ENCODE measurements at regions not wholly inside any gene's neighbourhood (a gene's known extent, or its start where the extent isn't known, plus 50 kb on each side); places are given as distances from the start of the nearest gene placed in this dataset.

GRCh38 chr22:48738204-48738980 is 1089.3 kb downstream of the BRD1 start:
- Histone ChIP-seq H3K4me1 (ENCODE audit: insufficient read depth, low read length) (peaks cover 11% of the 10 kb centered on the region), H3K36me3 (replicated peaks in 1 of 2; ENCODE audit: control insufficient read depth in 1 of 2, insufficient read depth in 2 of 2, low read length in 2 of 2) (peaks cover 4 to 36% of the 10 kb centered on the region in 2 experiments; a peak in 4 of 5 replicates), H3K79me2 (ENCODE audit: insufficient read depth, low read length) (peaks cover 3% of the 10 kb centered on the region), H4K20me1 (ENCODE audit: insufficient read depth, low read length) (peaks cover 13% of the 10 kb centered on the region; the same call in 1 of the 2 replicates), H3K9me3 (ENCODE audit: low read length) (no peaks in the 10 kb centered on the region), H2AFZ (ENCODE audit: low read length) (no peak overlapping the region), H3K27me3 (ENCODE audit: control insufficient read depth in 1 of 2, insufficient read depth in 2 of 2, low read length in 2 of 2) (no peaks in the 10 kb centered on the region), H3K9ac (ENCODE audit: insufficient read depth, low read depth, low read length) (no peak overlapping the region), H3K4me3 (replicated peaks in 1 of 3; ENCODE audit: insufficient read depth in 1 of 3, low read depth in 2 of 3, low read length in 3 of 3) (no peak overlapping the region), H3K27ac (ENCODE audit: extremely low read length, insufficient read depth, low read length) (no peak overlapping the region), H3K4me2 (ENCODE audit: low read depth, low read length) (no peak overlapping the region)
- FAIRE-seq, result no peak
- ATAC-seq, result no peak
- CTCF ChIA-PET (ENCODE audit: low intra/inter-chr PET ratio, low total read pairs), result no interaction called here
- POLR2A ChIA-PET, result no interaction called here
- intact Hi-C loops (cut with micrococcal nuclease; ENCODE audit: unreplicated experiment), result no loop called here
- DNase-seq (ENCODE audit: low spot score), result no peak
- WGBS (ENCODE audit: low lambda C conversion rate), result 87% methylated on average over 13 of the region's 20 CpGs
- no TSS peak for BruUV-seq (replicated peaks)
- no peak for TF ChIP-seq MTF2 (CRISPR knock-in tag; IDR thresholded peaks at IDR 0.05; ENCODE audit: borderline replicate concordance)
- TF ChIP-seq ZNF784 (CRISPR knock-in tag; IDR thresholded peaks at IDR 0.05; ENCODE audit: borderline replicate concordance), result no peak
- TF ChIP-seq ZNF501 (CRISPR knock-in tag; IDR thresholded peaks at IDR 0.05), result no peak
- no peak for TF ChIP-seq TAF15 (IDR thresholded peaks at IDR 0.05; ENCODE audit: low read depth, low read length, poor library complexity, severe bottlenecking)
- no peak for TF ChIP-seq ZNF503 (CRISPR knock-in tag; IDR thresholded peaks at IDR 0.05)
- no peak for TF ChIP-seq ZNF34 (CRISPR knock-in tag; IDR thresholded peaks at IDR 0.05; ENCODE audit: borderline replicate concordance)
- TF ChIP-seq PHB2 (IDR thresholded peaks at IDR 0.05; ENCODE audit: partially characterized antibody), result no peak
- TF ChIP-seq ZNF121 (CRISPR knock-in tag; IDR thresholded peaks at IDR 0.05), result no peak
- TF ChIP-seq REXO4 (CRISPR knock-in tag; IDR thresholded peaks at IDR 0.05; ENCODE audit: borderline replicate concordance), result no peak
- no peak for TF ChIP-seq ETV6 (CRISPR knock-in tag; conservative IDR thresholded peaks at IDR 0.05)
- in situ Hi-C loops (cut with HindIII; ENCODE audit: extremely low pct_ligation_motif_present, low pct_unique_long_range_greater_than_20kb), result no loop called here

Measured in HepG2 (cell line).